Brain microvascular endothelial cell (primary cell): ENCODE measurements at regions not wholly inside any gene's neighbourhood (a gene's known extent, or its start where the extent isn't known, plus 50 kb on each side); places are given as distances from the start of the nearest gene placed in this dataset.

Source experiments
- DNase-seq: peaks from one replicate; pipeline ENCODE4 v3.0.0-alpha.2; 2020
- H3K27ac ChIP-seq: fragments of 250-450 bp; sonication (Bioruptor Pico); 2 replicates; pipeline ENCODE4 v1.5.1; 2020; ENCODE audit warnings: mild to moderate bottlenecking, moderate library complexity
- H3K27me3 ChIP-seq: fragments of 250-450 bp; sonication (Bioruptor Pico); replicated peaks from 2 replicates; pipeline ENCODE4 v1.5.1; 2020; ENCODE audit warnings: mild to moderate bottlenecking
- H3K36me3 ChIP-seq: fragments of 250-450 bp; sonication (Bioruptor Pico); replicated peaks from 2 replicates; pipeline ENCODE4 v1.5.1; 2020; ENCODE audit warnings: mild to moderate bottlenecking
- H3K4me3 ChIP-seq: 2 replicates; pipeline ENCODE4 v1.5.1; 2011; ENCODE audit warnings: low read depth, mild to moderate bottlenecking, control low read depth, low read length, moderate library complexity
- in situ Hi-C: cut with HindIII; loops from 2 replicates; pipeline ENCODE4 v1.10.0; 2017; ENCODE audit warnings: low sequenced_read_pairs, low pct_ligation_motif_present
- TF ChIP-seq, protein P1 (sequence below): IDR thresholded peaks from 2 replicates; pipeline ENCODE4 v1.5.1; 2011; ENCODE audit warnings: low read depth, mild to moderate bottlenecking, moderate library complexity, low read length, control low read depth, inconsistent platforms; ENCODE audit errors: missing control alignments

DNA sequence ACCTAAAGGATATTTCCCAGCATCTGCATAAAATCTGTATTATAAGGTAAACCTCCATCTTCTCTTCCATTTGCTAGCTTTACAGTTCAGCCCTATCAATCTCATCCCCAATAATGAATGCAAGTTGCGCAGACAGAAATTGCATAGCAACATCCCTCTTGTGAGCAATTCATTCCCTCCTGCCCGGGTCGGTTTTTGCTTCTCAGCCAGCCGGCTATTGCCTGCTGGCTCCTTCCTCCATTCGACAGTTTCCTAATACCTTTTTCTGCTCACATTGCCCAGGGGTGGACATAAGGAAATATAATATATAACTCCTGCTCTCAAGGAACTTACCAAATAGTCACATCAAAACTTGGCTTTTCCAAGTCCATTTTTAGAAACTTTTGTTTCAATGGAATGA, 125.2 kb downstream of the FGF9 start:
- no peak for DNase-seq
- TF ChIP-seq, protein P1, sequence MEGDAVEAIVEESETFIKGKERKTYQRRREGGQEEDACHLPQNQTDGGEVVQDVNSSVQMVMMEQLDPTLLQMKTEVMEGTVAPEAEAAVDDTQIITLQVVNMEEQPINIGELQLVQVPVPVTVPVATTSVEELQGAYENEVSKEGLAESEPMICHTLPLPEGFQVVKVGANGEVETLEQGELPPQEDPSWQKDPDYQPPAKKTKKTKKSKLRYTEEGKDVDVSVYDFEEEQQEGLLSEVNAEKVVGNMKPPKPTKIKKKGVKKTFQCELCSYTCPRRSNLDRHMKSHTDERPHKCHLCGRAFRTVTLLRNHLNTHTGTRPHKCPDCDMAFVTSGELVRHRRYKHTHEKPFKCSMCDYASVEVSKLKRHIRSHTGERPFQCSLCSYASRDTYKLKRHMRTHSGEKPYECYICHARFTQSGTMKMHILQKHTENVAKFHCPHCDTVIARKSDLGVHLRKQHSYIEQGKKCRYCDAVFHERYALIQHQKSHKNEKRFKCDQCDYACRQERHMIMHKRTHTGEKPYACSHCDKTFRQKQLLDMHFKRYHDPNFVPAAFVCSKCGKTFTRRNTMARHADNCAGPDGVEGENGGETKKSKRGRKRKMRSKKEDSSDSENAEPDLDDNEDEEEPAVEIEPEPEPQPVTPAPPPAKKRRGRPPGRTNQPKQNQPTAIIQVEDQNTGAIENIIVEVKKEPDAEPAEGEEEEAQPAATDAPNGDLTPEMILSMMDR = no peak
- Histone ChIP-seq H3K4me3 (no peak overlapping the region), H3K27ac (no peak overlapping the region), H3K36me3 (no peaks in the 10 kb centered on the region), H3K27me3 (no peaks in the 10 kb centered on the region)
- in situ Hi-C loops = no loop called here

DNA sequence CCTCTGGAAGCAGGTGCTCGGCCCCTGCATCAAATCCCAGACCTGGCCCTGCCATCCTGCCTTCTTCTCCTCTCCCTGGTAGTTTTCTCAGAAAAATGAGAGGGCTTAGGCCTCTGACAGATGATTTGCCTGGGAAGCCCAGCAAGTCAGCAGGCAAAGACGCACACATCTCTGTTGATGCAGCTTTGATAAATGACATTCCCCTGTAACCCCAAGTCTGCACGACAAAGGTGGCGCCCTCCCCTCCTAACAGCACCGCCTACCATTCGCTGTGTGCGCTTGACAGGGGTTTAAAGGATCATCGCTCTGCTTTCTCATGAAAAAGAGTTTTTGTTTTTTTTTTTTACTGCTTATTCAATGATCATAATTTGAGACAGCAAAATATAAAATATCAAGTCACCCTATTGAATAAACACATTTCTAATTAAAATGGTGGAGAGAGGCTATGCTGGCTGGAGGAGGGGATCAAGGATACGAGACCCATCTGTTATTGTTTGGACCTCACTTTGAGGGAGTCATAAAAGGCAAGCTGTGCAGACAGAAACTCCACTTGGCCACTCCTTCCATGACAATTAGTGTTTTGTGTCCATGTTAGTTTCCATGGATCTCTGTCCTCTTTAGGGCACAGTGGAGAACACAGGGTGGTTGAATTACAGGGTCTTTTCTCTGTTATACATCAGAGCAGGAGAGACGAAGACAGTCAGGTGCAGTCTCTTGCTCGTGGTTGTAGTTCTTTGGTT, 126.1 kb downstream of the FGF9 start:
- no peak for DNase-seq
- Histone ChIP-seq H3K27me3 (no peaks in the 10 kb centered on the region), H3K4me3 (no peak overlapping the region), H3K36me3 (no peaks in the 10 kb centered on the region), H3K27ac (no peak overlapping the region)
- TF ChIP-seq, protein P1 = no peak
- in situ Hi-C loops = no loop called here

DNA sequence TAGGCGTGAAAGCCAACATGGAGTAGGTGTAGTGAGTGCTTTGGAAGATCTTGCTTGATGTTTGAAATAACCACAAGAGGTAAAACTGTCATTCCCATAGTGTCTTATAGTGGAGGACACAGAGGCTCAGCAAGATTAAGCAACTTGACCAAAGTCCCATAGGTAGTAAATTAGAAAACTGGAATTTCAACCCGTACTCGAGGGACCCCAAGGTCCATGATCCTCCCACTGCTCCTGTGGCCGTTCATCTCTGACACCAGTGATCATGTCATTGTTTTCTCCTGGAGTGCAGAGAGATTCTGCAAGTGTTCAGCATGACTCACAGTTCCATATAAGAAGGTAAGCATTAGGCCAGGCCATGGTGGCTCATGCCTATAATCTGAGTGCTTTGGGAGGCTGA, 126.9 kb downstream of the FGF9 start:
- no peaks in the 10 kb centered on the region for H3K36me3 ChIP-seq
- H3K27ac ChIP-seq = no peak overlapping the region
- TF ChIP-seq, protein P1 = no peak
- H3K27me3 ChIP-seq = no peaks in the 10 kb centered on the region
- in situ Hi-C loops = no loop called here
- DNase-seq = no peak
- no peak overlapping the region for H3K4me3 ChIP-seq

DNA sequence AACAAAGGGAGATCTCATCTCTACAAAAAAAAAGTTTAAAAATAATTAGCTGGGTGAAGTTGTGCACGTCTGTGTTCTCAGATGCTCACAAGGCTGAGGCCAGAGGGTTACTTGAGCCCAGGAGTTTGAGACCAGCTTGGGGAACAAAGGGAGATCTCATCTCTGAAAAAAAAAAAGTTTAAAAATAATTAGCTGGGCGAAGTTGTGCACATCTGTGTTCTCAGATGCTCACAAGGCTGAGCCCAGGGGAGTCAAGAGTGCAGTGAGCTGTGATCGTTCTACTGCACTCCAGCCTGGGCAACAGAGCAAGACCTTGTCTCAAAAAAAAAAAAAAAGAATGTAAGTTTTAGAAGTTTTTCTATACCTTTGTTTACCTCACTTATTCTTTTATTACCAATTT, 127.3 kb downstream of the FGF9 start:
- in situ Hi-C loops = no loop called here
- TF ChIP-seq, protein P1 = no peak
- DNase-seq = no peak
- H3K27me3 ChIP-seq = no peaks in the 10 kb centered on the region
- H3K27ac ChIP-seq = no peak overlapping the region
- no peak overlapping the region for H3K4me3 ChIP-seq
- H3K36me3 ChIP-seq = no peaks in the 10 kb centered on the region

DNA sequence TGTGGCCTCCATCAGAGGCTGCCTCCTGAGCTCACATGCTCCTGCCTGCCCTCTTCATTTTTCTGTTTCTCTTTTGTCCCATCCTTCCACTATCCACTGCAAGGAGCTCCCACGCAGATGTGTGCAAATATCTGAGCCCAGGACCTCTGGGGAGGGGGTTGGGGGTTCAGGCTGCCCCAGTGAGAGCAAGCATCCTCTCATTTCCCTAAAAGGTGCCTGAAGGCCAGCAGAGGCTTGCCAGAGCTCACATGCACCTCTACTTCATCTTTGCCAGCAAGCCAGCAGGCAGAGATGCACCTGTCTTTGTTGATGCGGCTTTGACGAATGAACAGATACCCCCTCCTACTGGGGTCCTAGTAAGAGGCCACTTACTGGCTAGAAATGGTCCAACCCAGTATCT, 128.8 kb downstream of the FGF9 start:
- Histone ChIP-seq H3K27ac (no peak overlapping the region), H3K36me3 (no peaks in the 10 kb centered on the region), H3K4me3 (no peak overlapping the region), H3K27me3 (no peaks in the 10 kb centered on the region)
- TF ChIP-seq, protein P1 = no peak
- DNase-seq = no peak
- in situ Hi-C loops = no loop called here

DNA sequence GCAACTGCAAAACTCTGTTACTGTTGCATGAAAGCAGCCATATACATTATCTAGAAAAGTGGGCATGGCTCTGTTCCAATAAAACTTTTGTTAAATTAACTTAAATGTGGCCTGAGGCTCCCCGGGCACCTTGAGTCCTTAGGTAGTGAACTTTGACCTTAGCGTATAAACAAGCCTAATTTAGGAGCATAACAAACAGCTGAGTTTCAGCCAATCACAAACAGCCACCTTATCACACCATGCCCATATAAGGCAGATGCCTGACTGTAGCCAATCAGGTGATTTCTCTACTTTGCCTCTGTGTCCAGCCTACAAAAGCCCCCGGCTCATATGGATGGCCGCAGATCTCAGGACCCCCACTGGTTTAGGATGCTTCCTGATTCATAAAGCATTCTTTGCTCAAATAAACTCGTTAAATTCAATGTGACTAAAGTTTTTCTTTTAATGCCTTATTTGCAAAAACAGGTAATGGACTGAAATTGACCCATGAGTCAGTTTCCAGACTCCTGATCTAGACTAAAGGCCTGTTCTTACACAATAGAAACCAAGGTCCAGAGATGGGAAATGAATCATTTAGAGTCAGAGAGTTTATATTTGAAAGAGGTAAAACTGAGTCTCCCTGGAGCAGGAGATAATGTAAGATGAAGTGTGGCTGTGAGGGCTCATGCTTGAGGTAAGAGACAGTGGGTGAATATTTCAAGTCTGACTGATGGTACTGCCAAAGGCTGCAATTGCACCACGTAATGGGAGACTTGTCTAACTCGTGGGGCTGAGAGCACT, 130.2 kb downstream of the FGF9 start:
- no peak overlapping the region for H3K27ac ChIP-seq
- H3K27me3 ChIP-seq = no peaks in the 10 kb centered on the region
- TF ChIP-seq, protein P1 = no peak
- in situ Hi-C loops = no loop called here
- H3K4me3 ChIP-seq = no peak overlapping the region
- H3K36me3 ChIP-seq = no peaks in the 10 kb centered on the region
- DNase-seq = no peak
